ENCODE measurements at regions not wholly inside any gene's neighbourhood (a gene's known extent, or its start where the extent isn't known, plus 50 kb on each side); places are given as distances from the start of the nearest gene placed in this dataset.

DNA sequence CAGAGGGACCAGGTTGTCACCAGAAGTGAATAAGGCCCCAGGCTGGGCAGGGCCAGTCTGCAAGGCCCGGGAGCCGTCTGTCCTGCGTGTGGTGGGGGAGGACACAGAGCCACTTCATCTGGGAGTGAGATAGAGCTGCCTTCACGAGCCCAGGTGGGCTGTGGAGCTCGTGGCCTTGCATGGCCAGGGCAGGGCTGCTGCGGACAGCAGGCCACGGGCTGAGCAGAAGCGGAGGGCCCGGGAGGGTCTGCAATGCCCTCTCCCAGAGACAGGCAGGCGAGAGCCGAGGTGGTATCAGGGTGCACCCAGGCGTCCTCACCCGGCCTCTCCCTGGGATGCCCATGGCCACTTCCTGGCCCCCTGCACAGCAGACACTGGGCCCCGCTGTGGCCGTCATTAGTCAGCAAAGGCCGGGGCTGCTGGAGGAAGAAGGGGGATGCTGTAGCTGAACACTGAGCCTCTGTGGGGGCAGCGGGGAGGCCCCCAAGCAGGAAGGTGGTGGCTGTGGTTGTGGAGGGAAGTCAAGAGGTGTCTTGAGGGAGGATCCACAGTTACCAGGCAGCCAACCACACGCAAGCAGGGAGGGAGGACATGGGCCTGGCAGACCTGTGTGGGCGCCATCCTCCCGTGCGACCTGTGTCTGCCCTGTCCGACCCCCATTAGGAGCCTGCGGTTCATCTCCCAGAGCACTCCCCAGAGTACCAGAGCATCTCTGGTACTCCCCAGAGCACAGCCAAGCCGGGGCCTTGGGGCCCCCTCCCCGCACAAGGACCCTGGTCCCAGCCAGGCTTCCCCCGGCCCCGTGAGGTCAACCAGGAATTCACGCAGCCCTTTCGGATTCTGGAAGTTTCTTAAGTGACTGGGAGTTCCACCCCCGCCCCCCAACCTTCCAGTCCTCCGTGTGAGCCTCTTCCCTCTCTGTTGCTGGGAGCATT lies 1109.5 kb downstream of the BRD1 start:
- H2AFZ ChIP-seq (ENCODE audit: low read depth, low read length, poor library complexity, severe bottlenecking) = no peak overlapping the region
- no peak for DNase-seq (ENCODE audit: low read depth, low spot score)
- BruUV-seq (replicated peaks) = no TSS peak
- CTCF ChIA-PET = no interaction called here
- no peaks in the 10 kb centered on the region for H3K27me3 ChIP-seq (ENCODE audit: insufficient read depth, low read length)
- no peak overlapping the region for H3K4me3 ChIP-seq (replicated peaks in 1 of 2; ENCODE audit: low read depth in 1 of 2, low read length in 2 of 2)
- no peak overlapping the region for H3K9ac ChIP-seq (ENCODE audit: low read length)
- H3K36me3 ChIP-seq (ENCODE audit: control insufficient read depth in 1 of 2, insufficient read depth in 2 of 2, low read length in 2 of 2) = no peaks in the 10 kb centered on the region
- RAD21 ChIA-PET (ENCODE audit: low non-redundant PET in 1 of 2, low total read pairs in 2 of 2, uncharacterized antibody in 2 of 2, unreplicated experiment in 2 of 2) = no interaction called here
- H3K4me1 ChIP-seq (ENCODE audit: control insufficient read depth in 1 of 2, insufficient read depth in 2 of 2, low read length in 2 of 2) = no peaks in the 10 kb centered on the region
- H3K27ac ChIP-seq (ENCODE audit: low read depth, low read length) = no peak overlapping the region
- no peak overlapping the region for H3K4me2 ChIP-seq (ENCODE audit: low read length)
- ATAC-seq = no peak
- POLR2A ChIA-PET = no interaction called here
- TF ChIP-seq EZH2phosphoT487 (IDR thresholded peaks at IDR 0.05; ENCODE audit: borderline replicate concordance) (no peak), ZFX (IDR thresholded peaks at IDR 0.05) (no peak), JUND (IDR thresholded peaks at IDR 0.05) (no peak), EZH2 (IDR thresholded peaks at IDR 0.05) (no peak), CEBPB (IDR thresholded peaks at IDR 0.05; ENCODE audit: low read depth) (no peak), EGR1 (IDR thresholded peaks at IDR 0.05; ENCODE audit: low read depth) (no peak)
- TF ChIP-seq, protein P1, sequence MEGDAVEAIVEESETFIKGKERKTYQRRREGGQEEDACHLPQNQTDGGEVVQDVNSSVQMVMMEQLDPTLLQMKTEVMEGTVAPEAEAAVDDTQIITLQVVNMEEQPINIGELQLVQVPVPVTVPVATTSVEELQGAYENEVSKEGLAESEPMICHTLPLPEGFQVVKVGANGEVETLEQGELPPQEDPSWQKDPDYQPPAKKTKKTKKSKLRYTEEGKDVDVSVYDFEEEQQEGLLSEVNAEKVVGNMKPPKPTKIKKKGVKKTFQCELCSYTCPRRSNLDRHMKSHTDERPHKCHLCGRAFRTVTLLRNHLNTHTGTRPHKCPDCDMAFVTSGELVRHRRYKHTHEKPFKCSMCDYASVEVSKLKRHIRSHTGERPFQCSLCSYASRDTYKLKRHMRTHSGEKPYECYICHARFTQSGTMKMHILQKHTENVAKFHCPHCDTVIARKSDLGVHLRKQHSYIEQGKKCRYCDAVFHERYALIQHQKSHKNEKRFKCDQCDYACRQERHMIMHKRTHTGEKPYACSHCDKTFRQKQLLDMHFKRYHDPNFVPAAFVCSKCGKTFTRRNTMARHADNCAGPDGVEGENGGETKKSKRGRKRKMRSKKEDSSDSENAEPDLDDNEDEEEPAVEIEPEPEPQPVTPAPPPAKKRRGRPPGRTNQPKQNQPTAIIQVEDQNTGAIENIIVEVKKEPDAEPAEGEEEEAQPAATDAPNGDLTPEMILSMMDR (IDR thresholded peaks at IDR 0.05 in 2 of 3, conservative IDR thresholded peaks at IDR 0.05 in 1 of 3; ENCODE audit: borderline replicate concordance in 1 of 3, insufficient read depth in 1 of 3, low read depth in 2 of 3, low read length in 2 of 3) = no peak
- TF ChIP-seq, protein P2, sequence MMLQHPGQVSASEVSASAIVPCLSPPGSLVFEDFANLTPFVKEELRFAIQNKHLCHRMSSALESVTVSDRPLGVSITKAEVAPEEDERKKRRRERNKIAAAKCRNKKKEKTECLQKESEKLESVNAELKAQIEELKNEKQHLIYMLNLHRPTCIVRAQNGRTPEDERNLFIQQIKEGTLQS (IDR thresholded peaks at IDR 0.05) = no peak
- TF ChIP-seq, protein P3, sequence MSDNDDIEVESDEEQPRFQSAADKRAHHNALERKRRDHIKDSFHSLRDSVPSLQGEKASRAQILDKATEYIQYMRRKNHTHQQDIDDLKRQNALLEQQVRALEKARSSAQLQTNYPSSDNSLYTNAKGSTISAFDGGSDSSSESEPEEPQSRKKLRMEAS (IDR thresholded peaks at IDR 0.05) = no peak
- H3K9me2 ChIP-seq (ENCODE audit: insufficient read depth) = no peaks in the 10 kb centered on the region
- no peaks in the 10 kb centered on the region; a peak in 1 of 4 replicates for H3K9me3 ChIP-seq (ENCODE audit: control insufficient read depth in 1 of 2, insufficient read depth in 1 of 2, low read depth in 1 of 2, low read length in 2 of 2)
- no peaks in the 10 kb centered on the region for H4K20me1 ChIP-seq (ENCODE audit: insufficient read depth)
- no peaks in the 10 kb centered on the region for H3K79me2 ChIP-seq (ENCODE audit: insufficient read depth, low read length)
- intact Hi-C loops (cut with micrococcal nuclease) = no loop called here
